ENCODE measurements at regions not wholly inside any gene's neighbourhood (a gene's known extent, or its start where the extent isn't known, plus 50 kb on each side); places are given as distances from the start of the nearest gene placed in this dataset.

DNA sequence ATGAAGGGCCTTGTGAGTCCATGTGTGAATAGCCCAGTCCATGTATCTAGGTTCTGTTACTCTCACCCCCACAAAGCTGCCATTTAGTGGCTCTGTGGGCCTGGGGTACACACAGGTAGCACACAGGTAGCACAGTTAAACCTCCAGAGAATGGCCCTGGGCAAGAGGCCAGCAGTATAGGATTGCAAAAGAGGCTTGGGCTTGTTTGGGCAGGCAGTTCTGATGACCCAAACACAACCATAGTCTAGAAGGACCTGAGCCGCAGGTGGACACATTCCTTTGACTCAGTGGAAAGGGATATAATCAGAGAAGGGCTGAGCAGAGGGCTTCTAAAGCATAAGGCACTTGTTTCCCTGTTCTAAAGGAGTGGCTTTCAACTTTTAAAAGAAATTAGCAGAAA is 326.8 kb upstream of the SGCD start (continued):
- TF ChIP-seq CTCF (IDR thresholded peaks at IDR 0.05; ENCODE audit: low read depth, low read length, missing input control), result no peak

DNA sequence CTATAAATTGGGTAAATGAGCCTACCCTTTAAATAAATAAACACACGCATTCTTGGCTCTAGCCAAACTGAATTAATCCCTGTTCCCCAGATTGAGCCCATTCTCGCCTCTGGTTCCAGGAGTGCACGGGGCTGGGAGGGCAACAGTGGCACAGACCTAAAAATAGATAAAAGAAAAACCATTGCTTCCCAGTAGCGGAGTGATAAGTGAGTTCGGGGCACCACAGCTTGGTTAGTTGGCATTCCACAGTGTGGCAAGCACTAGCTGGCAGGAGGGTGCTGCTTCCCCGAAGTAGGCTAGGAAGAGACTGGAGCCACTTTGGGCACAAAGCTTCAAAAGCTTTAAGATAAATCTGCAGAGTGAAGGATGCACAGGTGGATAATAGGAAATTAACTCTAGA is 322.2 kb upstream of the SGCD start:
- 79% methylated on average over 6 of the region's 6 CpGs for WGBS
- Histone ChIP-seq H3K4me3 (ENCODE audit: low read depth in 1 of 3, low read length in 3 of 3) (no peak overlapping the region), H3K9ac (ENCODE audit: low read depth in 1 of 2, low read length in 2 of 2) (no peak overlapping the region), H3K27ac (ENCODE audit: low read depth in 1 of 2, low read length in 2 of 2) (no peak overlapping the region), H3K9me3 (ENCODE audit: control insufficient read depth in 4 of 4, low read length in 3 of 4) (no peaks in the 10 kb centered on the region), H3K4me1 (ENCODE audit: control insufficient read depth in 4 of 4, insufficient read depth in 4 of 4, low read length in 3 of 4) (no peaks in the 10 kb centered on the region), H3K36me3 (ENCODE audit: control insufficient read depth in 4 of 4, insufficient read depth in 3 of 4, low read depth in 1 of 4, low read length in 3 of 4) (no peaks in the 10 kb centered on the region), H3K27me3 (ENCODE audit: control insufficient read depth in 4 of 4, insufficient read depth in 4 of 4, low read length in 3 of 4) (peaks cover 0 to 3% (median 0%) of the 10 kb centered on the region in 4 donors)
- TF ChIP-seq EGR1 (IDR thresholded peaks at IDR 0.05; ENCODE audit: low read depth in 2 of 2) (no peak), GABPA (IDR thresholded peaks at IDR 0.05 in 1 of 2, conservative IDR thresholded peaks at IDR 0.05 in 1 of 2) (no peak), NR2F2 (IDR thresholded peaks at IDR 0.05) (no peak), YY1 (IDR thresholded peaks at IDR 0.05) (no peak), SP1 (IDR thresholded peaks at IDR 0.05) (no peak), JUND (IDR thresholded peaks at IDR 0.05) (no peak), FOXA1 (IDR thresholded peaks at IDR 0.05) (no peak), RXRA (IDR thresholded peaks at IDR 0.05) (no peak), TAF1 (conservative IDR thresholded peaks at IDR 0.05) (no peak), HNF4G (IDR thresholded peaks at IDR 0.05) (no peak), MAX (IDR thresholded peaks at IDR 0.05) (no peak), RAD21 (IDR thresholded peaks at IDR 0.05) (no peak)
- TF ChIP-seq, protein P1, sequence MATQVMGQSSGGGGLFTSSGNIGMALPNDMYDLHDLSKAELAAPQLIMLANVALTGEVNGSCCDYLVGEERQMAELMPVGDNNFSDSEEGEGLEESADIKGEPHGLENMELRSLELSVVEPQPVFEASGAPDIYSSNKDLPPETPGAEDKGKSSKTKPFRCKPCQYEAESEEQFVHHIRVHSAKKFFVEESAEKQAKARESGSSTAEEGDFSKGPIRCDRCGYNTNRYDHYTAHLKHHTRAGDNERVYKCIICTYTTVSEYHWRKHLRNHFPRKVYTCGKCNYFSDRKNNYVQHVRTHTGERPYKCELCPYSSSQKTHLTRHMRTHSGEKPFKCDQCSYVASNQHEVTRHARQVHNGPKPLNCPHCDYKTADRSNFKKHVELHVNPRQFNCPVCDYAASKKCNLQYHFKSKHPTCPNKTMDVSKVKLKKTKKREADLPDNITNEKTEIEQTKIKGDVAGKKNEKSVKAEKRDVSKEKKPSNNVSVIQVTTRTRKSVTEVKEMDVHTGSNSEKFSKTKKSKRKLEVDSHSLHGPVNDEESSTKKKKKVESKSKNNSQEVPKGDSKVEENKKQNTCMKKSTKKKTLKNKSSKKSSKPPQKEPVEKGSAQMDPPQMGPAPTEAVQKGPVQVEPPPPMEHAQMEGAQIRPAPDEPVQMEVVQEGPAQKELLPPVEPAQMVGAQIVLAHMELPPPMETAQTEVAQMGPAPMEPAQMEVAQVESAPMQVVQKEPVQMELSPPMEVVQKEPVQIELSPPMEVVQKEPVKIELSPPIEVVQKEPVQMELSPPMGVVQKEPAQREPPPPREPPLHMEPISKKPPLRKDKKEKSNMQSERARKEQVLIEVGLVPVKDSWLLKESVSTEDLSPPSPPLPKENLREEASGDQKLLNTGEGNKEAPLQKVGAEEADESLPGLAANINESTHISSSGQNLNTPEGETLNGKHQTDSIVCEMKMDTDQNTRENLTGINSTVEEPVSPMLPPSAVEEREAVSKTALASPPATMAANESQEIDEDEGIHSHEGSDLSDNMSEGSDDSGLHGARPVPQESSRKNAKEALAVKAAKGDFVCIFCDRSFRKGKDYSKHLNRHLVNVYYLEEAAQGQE (IDR thresholded peaks at IDR 0.05), result no peak
- no peak for DNase-seq (ENCODE audit: low spot score)

DNA sequence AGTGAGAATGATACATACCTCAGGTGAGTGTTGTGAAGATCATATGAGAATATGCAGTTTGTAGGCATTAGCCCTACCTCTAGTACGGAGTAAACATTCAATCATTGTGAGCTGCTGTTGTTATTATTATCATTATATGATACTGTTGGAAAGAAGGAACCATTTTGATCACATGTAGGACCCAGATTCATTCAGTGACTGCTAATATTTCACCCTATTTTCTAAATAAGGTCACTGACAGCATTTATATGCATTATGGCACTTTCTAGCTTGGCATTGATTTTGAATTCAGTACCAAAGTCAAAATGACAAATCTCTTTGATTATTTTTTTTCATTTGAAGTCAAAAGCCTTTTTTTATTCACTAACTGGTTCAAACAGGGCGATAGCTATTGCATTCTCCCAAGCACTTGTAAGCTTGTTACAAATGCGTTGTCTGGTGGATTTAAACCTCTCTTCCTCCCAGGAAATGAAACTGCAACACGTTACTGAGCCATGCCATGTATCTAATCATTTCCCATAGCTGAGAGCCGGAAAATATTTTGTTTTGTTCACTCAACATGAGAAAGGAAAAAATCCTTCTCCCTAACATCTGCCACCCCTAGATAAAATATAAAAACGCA is 320.8 kb upstream of the SGCD start:
- H3K4me1 ChIP-seq (ENCODE audit: control insufficient read depth in 4 of 4, insufficient read depth in 4 of 4, low read length in 3 of 4), result no peaks in the 10 kb centered on the region
- no peaks in the 10 kb centered on the region for H3K36me3 ChIP-seq (ENCODE audit: control insufficient read depth in 4 of 4, insufficient read depth in 3 of 4, low read depth in 1 of 4, low read length in 3 of 4)
- WGBS, result 70% methylated on average over 6 of the region's 6 CpGs
- H3K9me3 ChIP-seq (ENCODE audit: control insufficient read depth in 4 of 4, low read length in 3 of 4), result no peaks in the 10 kb centered on the region
- no peak for TF ChIP-seq RXRA (IDR thresholded peaks at IDR 0.05)
- TF ChIP-seq CTCF (IDR thresholded peaks at IDR 0.05; ENCODE audit: low read depth, low read length, missing input control), result no peak
- TF ChIP-seq NR2F2 (IDR thresholded peaks at IDR 0.05), result no peak
- no peak for TF ChIP-seq FOXA2 (IDR thresholded peaks at IDR 0.05)
- no peak for TF ChIP-seq HNF4G (IDR thresholded peaks at IDR 0.05)
- no peak overlapping the region for H3K4me3 ChIP-seq (ENCODE audit: low read depth in 1 of 3, low read length in 3 of 3)
- peaks cover 0 to 3% (median 0%) of the 10 kb centered on the region in 4 donors for H3K27me3 ChIP-seq (ENCODE audit: control insufficient read depth in 4 of 4, insufficient read depth in 4 of 4, low read length in 3 of 4)
- no peak overlapping the region for H3K9ac ChIP-seq (ENCODE audit: low read depth in 1 of 2, low read length in 2 of 2)
- DNase-seq (ENCODE audit: low spot score), result no peak
- H3K27ac ChIP-seq (ENCODE audit: low read depth in 1 of 2, low read length in 2 of 2), result no peak overlapping the region

Measured in liver (tissue), 8 donors.